Fibroblast of skin of right quadriceps (primary cell): ENCODE measurements at regions not wholly inside any gene's neighbourhood (a gene's known extent, or its start where the extent isn't known, plus 50 kb on each side); places are given as distances from the start of the nearest gene placed in this dataset.

Source experiments
- DNase-seq: peaks from one replicate; pipeline ENCODE4 v3.0.0-alpha.2; 2013

DNA sequence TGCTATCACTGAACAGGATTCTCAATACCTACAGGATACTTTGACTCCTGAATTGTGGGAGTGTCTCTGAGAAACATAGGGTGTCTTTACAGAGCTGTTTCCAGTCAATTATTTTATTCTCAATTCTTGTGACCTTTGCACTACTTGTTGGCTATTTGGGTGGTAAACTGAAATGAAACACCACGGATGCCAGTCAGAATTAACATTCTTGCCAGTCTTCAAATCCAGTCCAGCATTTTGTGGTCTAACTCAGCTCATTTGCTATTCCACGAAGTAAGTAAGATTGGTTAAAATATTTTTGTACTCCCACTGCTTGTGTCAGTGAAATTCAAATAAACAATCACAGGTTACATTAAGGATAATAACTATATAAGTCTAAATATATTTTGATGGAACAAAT lies 197.9 kb downstream of the ANKRD50 start:
- no peak for DNase-seq

DNA sequence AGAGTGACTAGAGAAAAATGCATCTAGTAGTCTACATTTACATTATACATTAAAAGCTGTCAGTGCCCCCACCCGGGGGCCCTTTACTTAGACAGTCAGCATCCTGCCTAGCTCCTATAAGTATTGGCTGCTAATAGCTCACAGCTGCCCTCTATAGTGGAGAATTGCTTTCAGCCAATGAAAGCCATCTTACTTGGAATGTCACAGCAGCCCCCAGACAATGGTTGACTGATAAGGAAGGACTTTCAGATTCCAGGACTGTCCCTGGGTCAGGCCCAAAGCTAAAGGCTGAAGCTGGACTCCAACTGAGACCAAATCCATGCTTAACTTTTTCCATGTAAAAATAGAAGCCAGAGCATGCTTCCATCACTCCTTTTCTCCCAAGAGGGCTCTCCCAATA lies 196.9 kb downstream of the ANKRD50 start:
- no peak for DNase-seq

DNA sequence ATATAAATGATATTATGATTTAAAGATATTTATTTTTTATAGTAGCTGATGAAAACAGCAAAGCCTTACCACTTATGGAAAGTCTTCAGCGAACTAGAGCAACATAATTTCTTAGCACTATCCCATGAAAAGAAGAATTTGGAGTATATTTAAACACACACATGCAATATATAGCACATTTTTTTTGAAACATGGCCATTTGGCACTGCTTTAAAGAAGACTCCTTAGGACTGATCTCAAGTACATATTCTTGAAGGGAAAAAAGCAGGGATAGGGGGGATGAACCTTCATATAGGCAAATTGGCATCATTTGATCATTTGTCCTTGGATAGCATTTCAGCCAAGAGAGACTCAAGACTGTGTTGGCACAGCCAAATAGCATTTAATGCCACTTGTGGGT lies 193.3 kb downstream of the ANKRD50 start:
- no peak for DNase-seq

DNA sequence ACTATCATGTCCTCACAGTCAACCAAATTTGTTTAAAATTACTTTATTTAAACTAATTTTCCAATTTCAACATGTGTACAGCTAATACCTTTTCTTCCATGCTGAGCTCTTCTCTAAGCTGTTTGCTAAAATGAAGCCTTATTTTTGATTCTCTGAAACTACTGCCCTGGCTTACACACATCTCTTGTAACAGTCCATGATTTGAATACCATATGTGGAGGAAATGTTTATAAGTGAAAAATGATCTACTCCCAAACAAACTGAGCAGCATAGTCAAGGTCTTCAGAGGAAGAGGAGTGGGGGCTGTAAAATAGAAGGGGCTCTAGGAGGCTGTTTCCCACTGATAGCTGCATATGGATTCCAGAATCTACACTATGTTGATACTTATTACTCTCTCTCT lies 188.7 kb downstream of the ANKRD50 start:
- DNase-seq = no peak

DNA sequence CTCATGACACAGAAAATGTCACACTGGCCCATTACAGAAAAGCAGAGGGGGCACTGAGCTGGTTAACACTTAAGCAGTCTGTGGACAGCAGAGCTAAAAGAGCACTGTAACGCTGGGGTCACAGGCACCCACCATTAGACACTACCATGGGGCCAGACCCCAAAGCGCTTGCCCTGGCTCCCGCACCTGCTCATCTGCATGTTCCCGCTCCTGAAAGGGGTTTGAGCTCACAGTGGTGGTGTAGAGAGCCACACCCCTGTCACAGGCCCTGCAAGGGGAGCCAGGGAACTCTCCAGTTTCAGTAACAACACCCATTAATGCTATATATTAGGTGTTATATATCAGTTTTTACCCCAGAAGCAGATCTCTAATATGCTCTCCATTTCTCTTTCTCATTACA lies 187.0 kb downstream of the ANKRD50 start:
- no peak for DNase-seq

DNA sequence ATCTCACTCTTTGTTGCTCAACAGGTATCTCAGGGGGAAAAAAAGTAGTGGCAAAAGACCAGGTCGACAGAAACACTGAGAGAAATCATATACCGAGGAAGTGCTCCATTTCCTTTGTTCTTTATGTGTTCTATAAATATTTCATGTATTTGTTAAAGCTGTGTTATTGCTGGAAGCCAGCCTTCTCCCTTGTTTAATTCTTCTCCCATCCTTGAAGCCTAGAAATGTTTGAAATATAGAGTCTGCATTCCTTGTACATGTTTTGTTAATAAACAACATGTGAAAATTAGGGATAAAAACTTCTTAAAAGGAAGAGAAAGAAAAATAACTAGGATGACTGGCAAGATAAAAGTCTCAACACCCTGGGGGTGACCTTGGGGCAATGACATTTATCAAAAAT lies 186.2 kb downstream of the ANKRD50 start:
- DNase-seq = peak; percentile 7

DNA sequence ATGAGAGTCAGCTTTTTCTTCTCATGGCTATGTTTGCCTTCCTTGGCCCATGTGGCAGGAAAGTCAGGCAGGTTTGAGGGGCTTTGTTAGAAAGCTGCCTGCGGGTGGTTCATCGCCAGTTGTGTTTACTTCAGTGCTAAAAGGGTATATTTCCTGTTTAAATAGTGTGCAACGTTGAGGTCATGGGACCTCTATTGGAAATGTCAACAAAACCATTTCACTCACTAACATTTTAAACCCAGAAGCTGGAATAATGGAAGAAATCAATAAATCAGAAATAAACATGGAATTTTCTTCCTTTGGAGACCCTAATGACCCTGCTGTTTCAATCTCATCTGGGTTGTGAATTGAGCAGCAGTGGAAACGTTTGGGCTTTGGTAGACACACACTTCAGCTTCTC lies 185.8 kb downstream of the ANKRD50 start:
- no peak for DNase-seq

DNA sequence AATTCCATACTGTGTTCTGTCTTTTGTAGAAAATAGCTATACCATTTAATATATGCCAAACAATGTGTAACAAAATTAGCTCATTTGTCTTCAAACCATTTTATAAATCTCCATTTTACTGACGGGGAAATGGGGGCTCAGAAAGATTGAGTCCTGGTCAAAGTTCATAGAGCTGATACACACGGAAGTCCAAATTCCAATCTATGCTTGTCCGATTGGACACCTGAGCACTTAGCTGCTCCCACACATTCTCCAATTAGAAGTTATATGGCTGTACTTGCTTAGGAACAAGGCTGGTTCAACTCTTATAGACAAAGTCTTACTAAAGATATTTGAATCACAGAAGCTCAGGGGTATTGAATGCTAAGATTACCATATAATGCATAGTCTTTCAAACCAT lies 185.2 kb downstream of the ANKRD50 start:
- DNase-seq = no peak

DNA sequence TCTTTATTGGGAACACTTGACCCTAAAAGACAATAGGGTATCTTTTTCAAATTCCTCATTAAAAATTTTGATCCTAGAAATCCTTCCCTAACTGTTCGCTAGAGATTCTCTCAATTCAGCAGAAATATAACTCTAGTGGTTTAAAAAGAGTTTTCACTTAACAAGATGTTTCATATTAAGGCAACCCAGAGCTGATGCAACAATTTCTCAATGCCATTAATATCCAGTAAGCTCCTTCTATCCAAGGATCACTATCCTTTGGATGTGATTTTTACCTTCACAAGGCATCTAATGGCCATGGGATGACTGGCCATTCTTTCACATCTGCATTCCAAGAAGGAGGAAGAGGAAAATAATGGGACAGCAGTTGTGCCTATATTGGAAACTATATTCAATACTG lies 183.4 kb downstream of the ANKRD50 start:
- peak; percentile 9 for DNase-seq

DNA sequence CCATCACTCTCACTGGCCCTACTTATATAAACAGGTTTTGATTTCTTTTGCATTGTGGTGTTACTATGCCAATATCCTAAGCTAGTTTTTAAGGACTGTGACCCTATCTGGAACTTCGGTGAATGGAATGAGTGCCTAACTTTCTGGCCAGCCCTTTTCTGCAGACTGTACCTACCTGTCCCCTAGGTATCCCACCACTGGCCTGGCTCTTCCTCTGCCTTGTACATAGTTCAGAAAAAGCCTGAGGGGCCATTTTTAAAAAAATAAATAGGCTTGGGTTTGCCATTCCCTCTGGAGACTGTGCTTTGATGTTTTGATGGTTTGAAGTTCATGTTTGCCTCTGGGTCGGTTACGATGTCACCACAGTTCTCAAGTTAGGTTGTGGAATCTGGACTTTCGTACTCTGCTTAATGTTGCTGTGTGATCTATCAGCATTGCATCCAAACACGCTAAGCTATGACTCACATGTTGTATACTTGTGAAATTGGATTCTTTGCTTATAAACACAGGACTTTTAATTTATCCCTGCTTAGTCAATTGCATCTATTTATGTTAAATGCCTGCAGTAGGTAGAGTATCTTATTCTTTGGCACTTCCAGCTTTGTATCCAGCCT lies 182.0 kb downstream of the ANKRD50 start:
- peak; percentile 10 for DNase-seq

DNA sequence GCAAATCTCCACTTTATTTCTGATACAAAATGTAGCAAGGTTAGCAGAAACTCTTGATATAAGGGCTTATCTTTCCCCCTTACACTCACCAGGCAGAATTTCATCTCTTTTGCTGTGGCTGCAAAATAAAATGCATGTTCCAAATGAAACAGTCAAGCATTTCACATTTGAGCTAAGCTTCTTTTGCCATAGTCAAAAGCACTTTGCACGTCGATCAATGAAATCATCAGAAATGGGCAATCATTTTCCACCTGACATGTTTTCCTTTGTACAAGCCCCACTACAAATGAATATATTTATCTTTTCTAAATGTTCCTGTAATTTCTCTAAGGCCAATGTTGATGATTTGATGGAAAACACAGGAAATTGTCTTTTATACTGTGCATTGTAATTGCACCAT lies 178.4 kb downstream of the ANKRD50 start:
- no peak for DNase-seq

DNA sequence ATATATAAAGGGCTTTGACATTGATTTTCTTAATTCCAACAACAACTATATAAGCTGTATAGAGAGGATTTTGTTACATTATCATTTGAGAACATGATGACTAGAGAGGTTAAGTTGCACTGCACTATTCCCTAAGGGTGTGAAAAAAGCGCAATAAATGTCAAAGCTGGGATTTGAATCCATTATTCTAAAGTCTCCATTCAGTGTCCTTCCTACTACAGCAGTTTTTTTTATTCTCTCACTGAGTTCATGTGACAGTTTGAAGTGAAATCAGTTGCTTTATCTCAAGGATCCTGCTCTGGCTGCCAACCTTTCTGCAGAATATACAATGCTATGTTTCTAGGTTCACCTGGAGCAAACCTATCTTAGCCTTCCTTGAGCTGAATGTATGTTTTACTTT lies 177.5 kb downstream of the ANKRD50 start:
- DNase-seq = no peak

DNA sequence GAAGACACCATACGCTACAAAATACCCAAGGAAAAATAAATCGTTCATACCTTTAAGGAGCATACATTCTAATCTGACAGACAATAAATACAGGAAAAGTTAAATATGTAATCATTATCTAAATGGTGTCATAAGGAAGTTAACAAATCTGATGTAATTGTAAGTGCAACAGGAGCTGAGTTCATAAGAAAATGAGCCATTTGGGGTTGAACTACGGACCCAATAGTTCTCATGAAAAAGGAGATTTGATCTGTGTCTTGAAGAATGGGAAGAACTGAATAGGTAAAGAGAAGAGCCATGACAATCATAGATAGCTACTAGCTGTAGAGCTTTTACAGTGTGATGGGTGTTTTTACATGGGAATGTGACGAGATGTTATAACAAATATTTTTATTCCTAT lies 175.6 kb downstream of the ANKRD50 start:
- no peak for DNase-seq

DNA sequence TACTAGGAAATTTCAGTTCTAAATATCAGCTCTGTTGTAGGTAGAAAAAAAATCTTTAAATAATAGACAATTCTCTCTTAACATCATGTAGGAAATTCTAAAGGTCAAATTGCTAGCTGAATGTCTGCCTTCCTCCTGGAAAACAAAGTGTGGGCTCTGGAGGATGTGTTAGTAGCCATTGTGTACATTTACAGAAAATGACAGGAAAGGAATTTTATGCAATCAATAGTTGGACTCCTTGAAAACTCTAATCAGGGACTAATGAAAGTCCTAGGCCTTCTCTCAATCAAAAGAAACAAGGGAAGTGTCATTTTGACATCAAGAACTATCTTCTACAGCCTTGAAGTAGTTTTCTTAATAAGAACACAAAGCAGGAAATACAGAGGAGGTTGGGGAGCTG lies 174.6 kb downstream of the ANKRD50 start:
- no peak for DNase-seq

DNA sequence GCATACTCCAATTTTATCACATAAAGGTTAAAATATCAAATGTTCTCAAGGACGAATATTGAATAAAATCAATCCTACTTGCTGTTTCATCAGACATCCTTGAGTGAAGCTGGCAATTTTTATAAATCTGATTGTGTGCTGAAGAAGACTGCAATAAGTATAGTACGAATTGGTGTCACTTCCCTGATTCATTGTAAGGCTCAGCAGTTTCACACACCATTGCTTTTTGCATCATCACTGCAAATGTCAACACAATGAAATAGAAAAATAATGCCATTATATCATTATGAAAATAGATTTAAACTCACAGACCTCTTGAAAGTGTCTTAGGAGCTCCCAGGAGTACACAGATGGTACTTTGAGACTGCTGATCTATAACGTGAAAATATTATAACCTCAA lies 172.5 kb downstream of the ANKRD50 start:
- DNase-seq = no peak

DNA sequence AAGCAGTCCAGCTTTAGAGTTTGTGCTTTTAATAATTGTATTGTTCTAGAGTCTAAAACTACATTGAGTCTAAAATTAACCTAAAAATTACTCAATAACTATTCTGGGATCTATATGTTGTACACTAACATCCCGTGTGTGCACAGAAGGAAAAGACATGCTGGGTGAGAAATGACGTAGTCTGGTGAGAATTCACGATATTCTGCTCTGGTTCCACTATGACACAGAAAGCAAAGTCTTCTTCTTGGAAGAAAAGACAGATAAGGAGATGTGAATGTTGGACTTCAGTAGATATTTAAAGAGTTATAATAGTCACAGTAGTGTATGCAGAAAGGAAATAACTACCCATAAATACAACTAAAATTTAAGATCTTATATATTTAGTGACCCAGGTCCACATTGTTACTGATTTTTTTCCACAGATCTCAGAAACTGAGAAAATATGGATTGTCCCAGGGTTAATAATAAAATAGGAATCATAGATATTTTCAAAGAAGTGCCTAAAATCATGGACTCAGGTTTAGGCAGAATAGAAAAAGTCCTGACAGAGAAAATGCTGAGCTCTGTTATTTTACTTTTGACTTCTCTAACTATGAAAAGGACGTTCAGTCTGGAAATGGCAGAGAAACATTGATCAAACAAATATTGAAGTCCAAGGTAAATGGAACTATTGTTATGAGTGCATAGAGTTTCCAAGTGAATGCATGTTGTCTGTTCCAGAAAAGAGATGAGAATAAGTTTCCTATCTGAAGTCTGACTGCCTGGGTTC lies 170.7 kb downstream of the ANKRD50 start:
- no peak for DNase-seq

DNA sequence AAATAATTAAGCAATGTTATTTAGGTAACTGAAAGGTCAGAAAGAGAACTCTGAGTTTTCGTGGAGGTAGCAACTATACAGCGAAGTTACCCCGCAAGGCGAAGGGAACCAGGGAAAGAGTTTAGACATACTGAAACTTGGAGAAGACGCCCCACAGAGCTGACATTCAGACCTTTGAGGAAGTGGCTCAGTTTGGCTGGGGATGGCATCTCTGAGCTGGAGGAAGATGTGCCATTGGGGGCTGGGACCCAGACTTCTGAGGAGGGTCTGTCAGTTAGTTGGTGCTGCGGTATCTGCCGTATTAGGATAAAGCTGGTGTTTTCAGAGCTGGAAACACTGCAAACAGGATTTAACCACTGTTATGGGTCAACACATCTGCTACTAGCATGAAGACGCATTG lies 156.6 kb downstream of the ANKRD50 start:
- no peak for DNase-seq

DNA sequence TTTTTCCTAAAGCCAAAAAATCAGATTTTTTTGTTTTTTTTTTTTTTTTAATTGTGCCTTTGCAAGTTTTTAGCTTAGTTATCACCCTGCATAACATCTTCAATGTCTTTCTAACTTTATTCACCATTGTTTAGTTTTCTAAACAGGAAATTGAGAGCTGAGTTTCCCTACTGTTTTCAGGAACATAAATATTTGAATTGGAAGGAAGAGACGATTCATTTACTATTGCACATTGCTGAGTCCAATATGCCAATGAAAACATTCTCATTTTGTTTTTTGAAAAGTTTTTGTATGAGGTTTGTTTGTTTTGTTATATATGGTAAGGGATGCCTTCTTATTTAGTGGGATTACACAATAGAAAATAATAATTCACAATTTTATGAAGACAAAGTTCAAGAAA lies 148.4 kb downstream of the ANKRD50 start:
- no peak for DNase-seq

DNA sequence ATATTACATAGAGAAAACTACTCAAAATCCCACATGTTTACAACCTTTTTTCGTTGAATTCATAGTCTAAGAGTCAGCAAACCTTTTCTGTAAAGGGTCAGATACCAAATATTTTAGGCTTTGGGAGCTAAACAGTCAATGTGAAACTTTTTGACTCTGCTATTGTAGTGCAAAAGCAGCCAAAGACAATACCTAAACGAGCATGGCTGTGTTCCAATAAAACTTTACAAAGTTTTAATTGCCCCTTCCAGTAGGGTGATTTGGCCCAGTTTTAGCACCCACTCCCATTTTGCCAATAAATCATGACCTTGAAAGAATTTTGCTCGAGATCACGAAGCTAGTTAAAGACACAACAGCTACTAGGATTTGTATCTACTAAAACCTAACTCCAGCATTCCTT lies 147.2 kb downstream of the ANKRD50 start:
- no peak for DNase-seq

DNA sequence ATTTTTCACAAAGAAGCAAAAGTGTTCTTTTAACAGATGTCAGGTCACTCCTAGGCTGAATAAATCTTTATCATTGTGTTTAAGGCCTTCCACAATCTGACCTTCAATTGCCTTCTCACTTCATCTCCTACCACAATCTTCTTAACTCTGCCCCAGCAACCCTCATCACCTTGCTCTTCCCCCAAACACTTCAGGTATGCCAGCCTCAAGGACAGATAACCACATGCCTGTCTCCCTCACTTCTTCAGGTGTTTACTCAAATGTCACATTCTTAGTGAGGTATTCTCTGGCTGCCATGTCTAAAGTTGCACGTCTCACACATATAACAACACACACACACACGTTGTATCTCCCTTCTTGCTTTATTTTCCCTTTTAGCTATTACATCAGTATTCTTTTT lies 146.5 kb downstream of the ANKRD50 start:
- DNase-seq = no peak

DNA sequence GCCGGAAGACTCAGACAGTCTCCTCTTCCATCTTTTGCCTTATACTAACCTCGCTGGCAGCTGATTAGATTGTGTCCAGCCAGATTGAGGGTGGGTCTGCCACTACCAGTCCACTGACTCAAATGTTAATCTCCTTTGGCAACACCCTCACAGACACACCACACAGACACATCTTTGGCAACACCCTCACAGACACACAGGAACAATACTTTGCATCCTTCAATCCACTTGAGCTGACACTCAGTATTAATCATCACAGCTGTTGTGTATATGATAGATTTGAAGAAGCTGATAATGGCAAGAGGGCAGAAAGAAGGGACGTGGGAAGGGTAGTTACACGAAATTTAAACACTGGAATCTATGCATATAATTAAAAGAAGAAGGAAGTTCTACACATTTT lies 139.5 kb downstream of the ANKRD50 start:
- no peak for DNase-seq

DNA sequence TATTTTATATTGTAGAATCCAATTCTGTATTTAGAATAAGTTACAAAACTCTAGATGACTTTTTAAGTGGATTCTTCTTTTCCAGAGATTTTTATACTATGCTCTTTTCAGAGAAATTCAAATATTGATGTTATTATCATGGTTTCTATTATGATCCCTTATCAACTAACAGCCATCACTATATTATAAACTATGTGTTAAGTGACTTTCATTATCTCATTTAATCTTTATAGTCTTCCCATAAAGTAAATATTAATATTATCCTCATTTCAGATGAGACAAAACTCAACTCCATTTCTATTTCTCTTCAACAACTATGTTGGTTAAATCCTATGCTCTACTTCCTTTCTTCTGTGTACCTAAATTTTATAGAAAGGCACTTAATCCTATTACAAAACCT lies 132.6 kb downstream of the ANKRD50 start:
- DNase-seq = no peak

DNA sequence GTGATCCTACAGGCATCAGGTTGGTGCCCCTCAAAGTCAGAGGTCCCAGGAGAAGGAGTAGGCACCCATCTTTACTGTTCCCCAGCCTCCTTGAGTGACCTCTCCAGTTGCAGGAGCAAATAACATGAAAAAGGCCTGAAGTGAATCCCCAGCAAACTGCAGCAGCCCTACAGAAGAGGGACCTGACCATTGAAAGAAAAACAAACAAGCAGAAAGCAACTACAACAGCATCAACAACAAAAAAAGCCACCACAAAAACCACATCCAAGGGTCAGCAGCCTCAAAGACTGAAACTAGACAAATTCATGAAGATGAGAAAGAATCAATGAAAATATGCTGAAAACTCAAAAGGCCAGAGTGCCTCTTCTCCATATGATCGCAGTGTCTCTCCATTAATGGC lies 128.7 kb downstream of the ANKRD50 start:
- no peak for DNase-seq

DNA sequence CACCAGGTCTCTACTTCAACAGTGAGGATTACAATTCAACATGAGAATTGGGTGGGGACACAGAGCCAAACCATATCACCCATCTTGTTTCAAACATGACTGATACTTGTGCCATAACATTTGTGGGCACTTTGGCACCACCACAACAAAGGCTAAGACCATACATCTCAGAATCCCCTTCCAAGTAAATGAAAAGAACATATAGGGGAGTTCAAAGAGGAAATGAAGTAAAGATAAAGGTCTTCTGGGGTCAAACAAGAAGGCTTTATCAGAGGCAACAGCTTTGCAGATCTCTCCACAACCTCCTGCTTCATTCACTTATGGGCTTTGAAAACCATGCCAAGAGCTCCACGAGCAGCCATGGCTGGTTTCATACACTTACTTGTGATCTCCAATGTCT lies 122.7 kb downstream of the ANKRD50 start:
- no peak for DNase-seq

DNA sequence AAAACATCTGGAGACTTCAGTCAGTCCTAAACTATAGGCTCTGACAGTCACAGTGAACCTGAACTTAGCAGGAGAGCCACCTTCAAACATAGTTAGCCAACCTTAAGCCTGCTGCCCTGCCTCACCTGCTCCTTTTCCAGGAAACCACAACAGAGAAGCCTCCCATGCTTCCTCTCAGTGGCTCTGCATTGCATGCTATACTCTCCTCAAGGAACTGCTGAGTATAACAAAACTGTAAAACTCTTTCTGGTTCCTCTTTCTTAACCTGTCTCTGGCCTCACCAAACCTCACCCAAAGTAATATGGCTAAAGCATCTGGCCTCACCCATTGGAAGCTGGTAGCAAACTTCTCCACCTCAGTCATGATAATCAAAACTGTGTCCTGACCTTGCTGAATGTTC lies 122.1 kb downstream of the ANKRD50 start:
- no peak for DNase-seq
